HEK293 (cell line): ENCODE measurements at regions not wholly inside any gene's neighbourhood (a gene's known extent, or its start where the extent isn't known, plus 50 kb on each side); places are given as distances from the start of the nearest gene placed in this dataset.

Experiments
- ZBTB44 ChIP-seq: fragments of 450-650 bp; IDR thresholded peaks from 2 replicates; pipeline ENCODE4 v1.5.1; 2018; ENCODE audit warnings: missing biosample characterization, mild to moderate bottlenecking, missing genetic modification characterization
- TF ChIP-seq, protein P1 (sequence below): fragments of 450-650 bp; formaldehyde crosslinking; IDR thresholded peaks from 2 replicates; pipeline ENCODE4 v1.5.1; 2017; ENCODE audit warnings: missing biosample characterization, mild to moderate bottlenecking, missing genetic modification characterization, moderate library complexity

DNA sequence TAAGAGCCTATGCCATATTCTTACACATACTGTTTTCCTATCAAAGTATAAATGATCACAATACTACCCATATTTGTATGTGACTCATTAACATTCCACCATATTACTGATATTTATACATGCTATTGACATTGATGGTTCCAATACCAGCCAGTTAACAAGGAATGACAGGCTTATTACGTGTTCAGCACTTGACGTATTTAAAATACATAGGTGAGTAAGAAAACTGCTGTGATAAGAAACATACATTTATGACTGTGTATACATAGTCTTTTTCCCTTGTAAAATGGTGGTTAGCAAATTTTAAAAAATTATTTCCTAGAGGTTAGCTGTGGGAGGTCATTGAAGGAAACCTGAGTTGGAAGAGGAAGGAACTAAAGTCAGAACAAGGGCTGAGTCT is 81.1 kb upstream of the NEUROD6 start:
- no peak for TF ChIP-seq ZBTB44
- TF ChIP-seq, protein P1, sequence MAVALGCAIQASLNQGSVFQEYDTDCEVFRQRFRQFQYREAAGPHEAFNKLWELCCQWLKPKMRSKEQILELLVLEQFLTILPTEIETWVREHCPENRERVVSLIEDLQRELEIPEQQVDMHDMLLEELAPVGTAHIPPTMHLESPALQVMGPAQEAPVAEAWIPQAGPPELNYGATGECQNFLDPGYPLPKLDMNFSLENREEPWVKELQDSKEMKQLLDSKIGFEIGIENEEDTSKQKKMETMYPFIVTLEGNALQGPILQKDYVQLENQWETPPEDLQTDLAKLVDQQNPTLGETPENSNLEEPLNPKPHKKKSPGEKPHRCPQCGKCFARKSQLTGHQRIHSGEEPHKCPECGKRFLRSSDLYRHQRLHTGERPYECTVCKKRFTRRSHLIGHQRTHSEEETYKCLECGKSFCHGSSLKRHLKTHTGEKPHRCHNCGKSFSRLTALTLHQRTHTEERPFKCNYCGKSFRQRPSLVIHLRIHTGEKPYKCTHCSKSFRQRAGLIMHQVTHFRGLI = no peak
